Breast epithelium (tissue), 3 donors: ENCODE measurements at regions not wholly inside any gene's neighbourhood (a gene's known extent, or its start where the extent isn't known, plus 50 kb on each side); places are given as distances from the start of the nearest gene placed in this dataset.

Experiments used
- CTCF ChIP-seq, 3 donors: fragments of 450-650 bp; IDR thresholded peaks; one replicate each; pipeline ENCODE4 v1.5.1; 2016 to 2017; ENCODE audit warnings: antibody characterized with exemption in 3 of 3, mild to moderate bottlenecking in 3 of 3, moderate library complexity in 3 of 3
- POLR2A ChIP-seq: fragments of 450-650 bp; IDR thresholded peaks from one replicate; pipeline ENCODE4 v1.6.1; 2016; ENCODE audit warnings: antibody characterized with exemption, mild to moderate bottlenecking, moderate library complexity
- POLR2AphosphoS5 ChIP-seq, 3 donors: sonication (generic); formaldehyde crosslinking; IDR thresholded peaks; one replicate each; pipeline ENCODE4 v1.6.1; 2017; ENCODE audit warnings: antibody characterized with exemption in 3 of 3

- TF ChIP-seq CTCF (IDR thresholded peaks at IDR 0.05) (no peak), POLR2A (no peak), POLR2AphosphoS5 (IDR thresholded peaks at IDR 0.05) (no peak)
Measured at GRCh38 chr13:58883405-58883804, 1251.9 kb downstream of the PCDH17 start.
